H9 (cell line): ENCODE measurements at regions not wholly inside any gene's neighbourhood (a gene's known extent, or its start where the extent isn't known, plus 50 kb on each side); places are given as distances from the start of the nearest gene placed in this dataset.

ENCODE experiments used
- DNase-seq: peaks from one replicate; pipeline ENCODE4 v3.0.0-alpha.2; 2017
- H2AFZ ChIP-seq: one replicate; pipeline ENCODE4 v1.6.1; 2013; ENCODE audit warnings: mild to moderate bottlenecking, low read length, control low read depth, moderate library complexity
- H2AK5ac ChIP-seq: 2 replicates; pipeline ENCODE4 v1.6.1; 2013; ENCODE audit warnings: low read length, control low read depth, mixed read lengths; ENCODE audit not compliant: insufficient read length
- H2BK120ac ChIP-seq: one replicate; pipeline ENCODE4 v1.6.1; 2013; ENCODE audit warnings: low read depth, mild to moderate bottlenecking, low read length, control low read depth, inconsistent platforms; ENCODE audit not compliant: poor library complexity, severe bottlenecking
- H2BK12ac ChIP-seq: 2 replicates; pipeline ENCODE4 v1.6.1; 2013; ENCODE audit warnings: low read length, control low read depth, mixed read lengths, low read depth; ENCODE audit not compliant: insufficient read length
- H2BK15ac ChIP-seq: 2 replicates; pipeline ENCODE4 v1.6.1; 2013; ENCODE audit warnings: low read depth, low read length, control low read depth
- H2BK20ac ChIP-seq: one replicate; pipeline ENCODE4 v1.6.1; 2013; ENCODE audit warnings: low read depth, mild to moderate bottlenecking, low read length, control low read depth, inconsistent platforms; ENCODE audit not compliant: poor library complexity, severe bottlenecking
- H2BK5ac ChIP-seq: 2 replicates; pipeline ENCODE4 v1.6.1; 2013; ENCODE audit warnings: low read length, control low read depth, mixed read lengths; ENCODE audit not compliant: insufficient read length
- H3K14ac ChIP-seq: 2 replicates; pipeline ENCODE4 v1.6.1; 2013; ENCODE audit warnings: low read length, control low read depth; ENCODE audit not compliant: insufficient read depth
- H3K18ac ChIP-seq: 2 replicates; pipeline ENCODE4 v1.6.1; 2013; ENCODE audit warnings: low read depth, mild to moderate bottlenecking, mixed read lengths, low read length, control low read depth; ENCODE audit not compliant: insufficient read length
- H3K23ac ChIP-seq: 2 replicates; pipeline ENCODE4 v1.6.1; 2013; ENCODE audit warnings: low read length, control low read depth, mixed read lengths, low read depth; ENCODE audit not compliant: insufficient read length
- H3K23me2 ChIP-seq: 2 replicates; pipeline ENCODE4 v1.6.1; 2013; ENCODE audit warnings: low read depth, mild to moderate bottlenecking, mixed read lengths, low read length, control low read depth; ENCODE audit not compliant: insufficient read length, poor library complexity, severe bottlenecking
- H3K27ac ChIP-seq: 2 replicates; pipeline ENCODE4 v1.5.1; 2013; ENCODE audit warnings: low read length, control low read depth, mixed read lengths, low read depth; ENCODE audit not compliant: insufficient read length
- H3K27me3 ChIP-seq: 2 replicates; pipeline ENCODE4 v1.6.1; 2013; ENCODE audit warnings: low read length, control low read depth, inconsistent platforms; ENCODE audit not compliant: insufficient read depth
- H3K4ac ChIP-seq: 2 replicates; pipeline ENCODE4 v1.6.1; 2013; ENCODE audit warnings: low read depth, mild to moderate bottlenecking, control low read depth, inconsistent platforms, low read length, moderate library complexity
- H3K4me1 ChIP-seq: 2 replicates; pipeline ENCODE4 v1.6.1; 2013; ENCODE audit warnings: low read length, control low read depth, inconsistent platforms; ENCODE audit not compliant: insufficient read depth
- H3K4me2 ChIP-seq: 2 replicates; pipeline ENCODE4 v1.6.1; 2013; ENCODE audit warnings: low read length, control low read depth, mixed read lengths; ENCODE audit not compliant: insufficient read length, insufficient read depth
- H3K56ac ChIP-seq: 2 replicates; pipeline ENCODE4 v1.6.1; 2013; ENCODE audit warnings: low read depth, mild to moderate bottlenecking, mixed read lengths, low read length, control low read depth; ENCODE audit not compliant: insufficient read length
- H3K79me1 ChIP-seq: 2 replicates; pipeline ENCODE4 v1.6.1; 2013; ENCODE audit warnings: low read depth, mild to moderate bottlenecking, moderate library complexity, low read length, control low read depth, inconsistent platforms; ENCODE audit not compliant: insufficient read depth, poor library complexity, severe bottlenecking
- H3K79me2 ChIP-seq: 2 replicates; pipeline ENCODE4 v1.6.1; 2013; ENCODE audit warnings: low read length, control low read depth, inconsistent platforms; ENCODE audit not compliant: insufficient read depth
- H3K9ac ChIP-seq: 2 replicates; pipeline ENCODE4 v1.6.1; 2013; ENCODE audit warnings: low read length, control low read depth, mixed read lengths; ENCODE audit not compliant: insufficient read length; ENCODE audit errors: extremely low read depth
- H3K9me3 ChIP-seq: one replicate; pipeline ENCODE4 v1.6.1; 2013; ENCODE audit warnings: low read depth, low read length, inconsistent platforms; ENCODE audit not compliant: control insufficient read depth
- H3T11ph ChIP-seq: one replicate; pipeline ENCODE4 v1.6.1; 2013; ENCODE audit warnings: mild to moderate bottlenecking, low read length, control low read depth, inconsistent platforms
- H4K20me1 ChIP-seq: one replicate; pipeline ENCODE4 v1.6.1; 2013; ENCODE audit not compliant: control insufficient read depth, insufficient read length, insufficient read depth
- H4K5ac ChIP-seq: 2 replicates; pipeline ENCODE4 v1.6.1; 2013; ENCODE audit warnings: low read depth, mild to moderate bottlenecking, mixed read lengths, low read length, control low read depth; ENCODE audit not compliant: insufficient read length
- H4K8ac ChIP-seq: replicated peaks from 2 replicates; pipeline ENCODE4 v1.6.1; 2013; ENCODE audit warnings: low read length, control low read depth, mixed read lengths, low read depth; ENCODE audit not compliant: insufficient read length
- H4K91ac ChIP-seq: 2 replicates; pipeline ENCODE4 v1.6.1; 2013; ENCODE audit warnings: low read depth, mild to moderate bottlenecking, moderate library complexity, mixed read lengths, low read length, control low read depth; ENCODE audit not compliant: insufficient read length
- H3K27ac Mint-ChIP-seq, 3 experiments: 2 replicates in 2 of 3; 3 replicates in 1 of 3; pipeline ENCODE4 v1.8.0; 2020 to 2021; ENCODE audit warnings: mixed read lengths in 3 of 3, mild to moderate bottlenecking in 1 of 3, moderate library complexity in 1 of 3
- H3K27me3 Mint-ChIP-seq: 2 replicates; pipeline ENCODE4 v1.8.0; 2021; ENCODE audit warnings: low read depth, mild to moderate bottlenecking, moderate library complexity, mixed read lengths
- H3K36me3 Mint-ChIP-seq, 3 experiments: 2 replicates in 2 of 3; 3 replicates in 1 of 3; pipeline ENCODE4 v1.8.0; 2020 to 2021; ENCODE audit warnings: low read depth in 3 of 3, mixed read lengths in 3 of 3; ENCODE audit not compliant: insufficient read depth in 1 of 3
- H3K4me1 Mint-ChIP-seq, 2 experiments: 2 replicates each; pipeline ENCODE4 v1.8.0; 2020; ENCODE audit warnings: mixed read lengths in 2 of 2
- H3K4me3 Mint-ChIP-seq, 2 experiments: 2 replicates in 1 of 2; 3 replicates in 1 of 2; pipeline ENCODE4 v1.8.0; 2020 to 2021; ENCODE audit warnings: mild to moderate bottlenecking in 2 of 2, mixed read lengths in 2 of 2, moderate library complexity in 1 of 2
- H3K9me3 Mint-ChIP-seq, 2 experiments: 2 replicates in 1 of 2; 3 replicates in 1 of 2; pipeline ENCODE4 v1.8.0; 2020; ENCODE audit warnings: mild to moderate bottlenecking in 2 of 2, mixed read lengths in 2 of 2, moderate library complexity in 1 of 2
- WGBS: extraction: QIAGEN DNeasy Blood & Tissue Kit; methylation state at CpG from one replicate; pipeline ENCODE4 v1.1.7; 2013; ENCODE audit warnings: missing lambda C conversion rate, low lambda C conversion rate, mixed read lengths; ENCODE audit not compliant: insufficient read length; ENCODE audit errors: extremely low coverage; 5-methylcytosine and 5-hydroxymethylcytosine counted together
- TF ChIP-seq, protein P1 (sequence below): fragments of 200-600 bp; sonication (generic); conservative IDR thresholded peaks from 3 replicates; pipeline ENCODE4 v1.8.0; 2021; ENCODE audit warnings: antibody characterized with exemption, mild to moderate bottlenecking

- Histone ChIP-seq H4K8ac (no peak overlapping the region), H2BK15ac (no peak overlapping the region), H4K5ac (no peak overlapping the region), H2BK20ac (no peak overlapping the region), H3K14ac (no peak overlapping the region), H3T11ph (no peak overlapping the region), H3K9ac (no peak overlapping the region), H2AFZ (no peak overlapping the region), H3K23me2 (no peaks in the 10 kb centered on the region), H3K4me2 (no peak overlapping the region), H3K79me1 (no peaks in the 10 kb centered on the region), H2BK120ac (no peak overlapping the region), H3K56ac (no peak overlapping the region), H3K27ac (no peak overlapping the region), H3K9me3 (no peaks in the 10 kb centered on the region), H3K4me1 (peaks cover 6% of the 10 kb centered on the region), H4K20me1 (no peaks in the 10 kb centered on the region), H2AK5ac (no peak overlapping the region), H3K79me2 (no peaks in the 10 kb centered on the region), H2BK5ac (no peak overlapping the region), H4K91ac (no peak overlapping the region), H3K23ac (no peak overlapping the region), H3K4ac (no peak overlapping the region), H3K18ac (no peak overlapping the region), H2BK12ac (no peak overlapping the region), H3K27me3 (no peaks in the 10 kb centered on the region; the same call in 1 of the 2 replicates)
- no peak for DNase-seq
- Mint-ChIP-seq H3K27me3 (peaks cover 6% of the 10 kb centered on the region), H3K4me3 (no peak overlapping the region), H3K36me3 (no peaks in the 10 kb centered on the region), H3K27ac (peak overlapping the region in 1 of 3 experiments; percentile 86; a peak in 1 of 7 replicates), H3K9me3 (no peaks in the 10 kb centered on the region), H3K4me1 (peaks cover 23 to 38% of the 10 kb centered on the region in 2 experiments)
- TF ChIP-seq, protein P1, sequence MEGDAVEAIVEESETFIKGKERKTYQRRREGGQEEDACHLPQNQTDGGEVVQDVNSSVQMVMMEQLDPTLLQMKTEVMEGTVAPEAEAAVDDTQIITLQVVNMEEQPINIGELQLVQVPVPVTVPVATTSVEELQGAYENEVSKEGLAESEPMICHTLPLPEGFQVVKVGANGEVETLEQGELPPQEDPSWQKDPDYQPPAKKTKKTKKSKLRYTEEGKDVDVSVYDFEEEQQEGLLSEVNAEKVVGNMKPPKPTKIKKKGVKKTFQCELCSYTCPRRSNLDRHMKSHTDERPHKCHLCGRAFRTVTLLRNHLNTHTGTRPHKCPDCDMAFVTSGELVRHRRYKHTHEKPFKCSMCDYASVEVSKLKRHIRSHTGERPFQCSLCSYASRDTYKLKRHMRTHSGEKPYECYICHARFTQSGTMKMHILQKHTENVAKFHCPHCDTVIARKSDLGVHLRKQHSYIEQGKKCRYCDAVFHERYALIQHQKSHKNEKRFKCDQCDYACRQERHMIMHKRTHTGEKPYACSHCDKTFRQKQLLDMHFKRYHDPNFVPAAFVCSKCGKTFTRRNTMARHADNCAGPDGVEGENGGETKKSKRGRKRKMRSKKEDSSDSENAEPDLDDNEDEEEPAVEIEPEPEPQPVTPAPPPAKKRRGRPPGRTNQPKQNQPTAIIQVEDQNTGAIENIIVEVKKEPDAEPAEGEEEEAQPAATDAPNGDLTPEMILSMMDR = no peak
- WGBS = no CpG with 5 or more reads among the region's 21 CpGs
Measured at GRCh38 chr1:22315315-22316078, 136.2 kb upstream of the ZBTB40 start.
